H1 (cell line): ENCODE measurements at regions not wholly inside any gene's neighbourhood (a gene's known extent, or its start where the extent isn't known, plus 50 kb on each side); places are given as distances from the start of the nearest gene placed in this dataset.

Source experiments
- HDAC2 ChIP-seq, 2 experiments: fragments of 300-600 bp in 1 of 2; sonication (generic) in 1 of 2; IDR thresholded peaks; 2 replicates each; pipeline ENCODE4 v1.6.1; 2011 to 2012; ENCODE audit warnings: low read depth in 2 of 2, low read length in 2 of 2, mild to moderate bottlenecking in 2 of 2, moderate library complexity in 2 of 2, borderline replicate concordance in 1 of 2, inconsistent platforms in 1 of 2

- TF ChIP-seq HDAC2 (IDR thresholded peaks at IDR 0.05; ENCODE audit: borderline replicate concordance in 1 of 2, low read depth in 2 of 2, low read length in 2 of 2), result no peak
Measured at GRCh38 chr12:38385486-38385885, 68.9 kb downstream of the ALG10B start (continued).
